ENCODE measurements at regions not wholly inside any gene's neighbourhood (a gene's known extent, or its start where the extent isn't known, plus 50 kb on each side); places are given as distances from the start of the nearest gene placed in this dataset.

GRCh38 chr9:13967011-13967410 is 346.9 kb downstream of the NFIB start:
- Histone ChIP-seq H3K36me3 (ENCODE audit: control insufficient read depth in 2 of 2, insufficient read depth in 2 of 2, low read length in 1 of 2) (no peaks in the 10 kb centered on the region), H3K4me1 (ENCODE audit: control insufficient read depth, insufficient read depth, low read length) (no peaks in the 10 kb centered on the region), H4K20me1 (ENCODE audit: control insufficient read depth, insufficient read depth) (no peaks in the 10 kb centered on the region), H3K27me3 (replicated peaks in 1 of 2; ENCODE audit: control insufficient read depth in 2 of 2, insufficient read depth in 2 of 2, low read length in 1 of 2) (no peaks in the 10 kb centered on the region), H3K79me2 (ENCODE audit: control insufficient read depth, insufficient read depth, low read length) (no peaks in the 10 kb centered on the region), H3K9ac (ENCODE audit: control insufficient read depth, insufficient read depth, low read length) (no peak overlapping the region), H3K4me2 (ENCODE audit: control insufficient read depth, insufficient read depth) (no peak overlapping the region), H3K27ac (ENCODE audit: control insufficient read depth, insufficient read depth) (no peak overlapping the region), H2AFZ (ENCODE audit: control insufficient read depth, low read depth, low read length) (no peak overlapping the region), H3K4me3 (no peak overlapping the region), H3K9me3 (replicated peaks; ENCODE audit: control insufficient read depth, insufficient read depth, low read length) (no peaks in the 10 kb centered on the region)
- FAIRE-seq (no peak), ATAC-seq (no peak), DNase-seq (ENCODE audit: low read depth, low spot score) (no peak)
- intact Hi-C loops (cut with micrococcal nuclease; ENCODE audit: unreplicated experiment) (no loop called here), in situ Hi-C loops (cut with MboI) (no loop called here)
- 0% methylated on average over 1 of the region's 1 CpG for WGBS (ENCODE audit: insufficient coverage, insufficient replicate concordance, low lambda C conversion rate, missing lambda C conversion rate)
- no TSS peak for BruUV-seq (replicated peaks)
- RAD21 ChIA-PET (ENCODE audit: unreplicated experiment), result no interaction called here
- SMC1A ChIA-PET (ENCODE audit: uncharacterized antibody, unreplicated experiment), result interaction anchor here (1.3 to 1.5 kb wide), 2 partner anchors 10 to 12 kb away, joined by 3 read pairs; no protein-coding TSS in a partner anchor
- POLR2A ChIA-PET, result no interaction called here
- CTCF ChIA-PET, result no interaction called here
- TF ChIP-seq, protein P1, sequence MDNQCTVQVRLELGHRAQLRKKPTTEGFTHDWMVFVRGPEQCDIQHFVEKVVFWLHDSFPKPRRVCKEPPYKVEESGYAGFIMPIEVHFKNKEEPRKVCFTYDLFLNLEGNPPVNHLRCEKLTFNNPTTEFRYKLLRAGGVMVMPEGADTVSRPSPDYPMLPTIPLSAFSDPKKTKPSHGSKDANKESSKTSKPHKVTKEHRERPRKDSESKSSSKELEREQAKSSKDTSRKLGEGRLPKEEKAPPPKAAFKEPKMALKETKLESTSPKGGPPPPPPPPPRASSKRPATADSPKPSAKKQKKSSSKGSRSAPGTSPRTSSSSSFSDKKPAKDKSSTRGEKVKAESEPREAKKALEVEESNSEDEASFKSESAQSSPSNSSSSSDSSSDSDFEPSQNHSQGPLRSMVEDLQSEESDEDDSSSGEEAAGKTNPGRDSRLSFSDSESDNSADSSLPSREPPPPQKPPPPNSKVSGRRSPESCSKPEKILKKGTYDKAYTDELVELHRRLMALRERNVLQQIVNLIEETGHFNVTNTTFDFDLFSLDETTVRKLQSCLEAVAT (IDR thresholded peaks at IDR 0.05), result no peak
- no peak for TF ChIP-seq GABPA (IDR thresholded peaks at IDR 0.05; ENCODE audit: low read depth)
- TF ChIP-seq, protein P2, sequence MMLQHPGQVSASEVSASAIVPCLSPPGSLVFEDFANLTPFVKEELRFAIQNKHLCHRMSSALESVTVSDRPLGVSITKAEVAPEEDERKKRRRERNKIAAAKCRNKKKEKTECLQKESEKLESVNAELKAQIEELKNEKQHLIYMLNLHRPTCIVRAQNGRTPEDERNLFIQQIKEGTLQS (IDR thresholded peaks at IDR 0.05; ENCODE audit: borderline replicate concordance, extremely low read depth, low read depth, low read length), result no peak
- no peak for TF ChIP-seq USF2 (IDR thresholded peaks at IDR 0.05; ENCODE audit: borderline replicate concordance, low read depth, low read length)
- no peak for TF ChIP-seq ZBED1 (IDR thresholded peaks at IDR 0.05; ENCODE audit: borderline replicate concordance)
- TF ChIP-seq, protein P3, sequence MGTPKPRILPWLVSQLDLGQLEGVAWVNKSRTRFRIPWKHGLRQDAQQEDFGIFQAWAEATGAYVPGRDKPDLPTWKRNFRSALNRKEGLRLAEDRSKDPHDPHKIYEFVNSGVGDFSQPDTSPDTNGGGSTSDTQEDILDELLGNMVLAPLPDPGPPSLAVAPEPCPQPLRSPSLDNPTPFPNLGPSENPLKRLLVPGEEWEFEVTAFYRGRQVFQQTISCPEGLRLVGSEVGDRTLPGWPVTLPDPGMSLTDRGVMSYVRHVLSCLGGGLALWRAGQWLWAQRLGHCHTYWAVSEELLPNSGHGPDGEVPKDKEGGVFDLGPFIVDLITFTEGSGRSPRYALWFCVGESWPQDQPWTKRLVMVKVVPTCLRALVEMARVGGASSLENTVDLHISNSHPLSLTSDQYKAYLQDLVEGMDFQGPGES (IDR thresholded peaks at IDR 0.05), result no peak
- no peak for TF ChIP-seq RBBP5 (conservative IDR thresholded peaks at IDR 0.05)
- TF ChIP-seq ETV6 (conservative IDR thresholded peaks at IDR 0.05 in 1 of 2, IDR thresholded peaks at IDR 0.05 in 1 of 2; ENCODE audit: borderline replicate concordance in 1 of 2, low read depth in 1 of 2), result no peak
- TF ChIP-seq SUPT20H (IDR thresholded peaks at IDR 0.05; ENCODE audit: borderline replicate concordance, control insufficient read depth, low read depth, low read length), result no peak
- no peak for TF ChIP-seq SMAD1 (IDR thresholded peaks at IDR 0.05; ENCODE audit: low read depth, partially characterized antibody)
- TF ChIP-seq ZNF274 (IDR thresholded peaks at IDR 0.05; ENCODE audit: insufficient read depth, insufficient read length), result no peak
- no peak for TF ChIP-seq ESRRA (IDR thresholded peaks at IDR 0.05; ENCODE audit: low read length)
- TF ChIP-seq IRF4 (IDR thresholded peaks at IDR 0.05; ENCODE audit: low read depth, low read length), result no peak
- no peak for TF ChIP-seq HSF1 (IDR thresholded peaks at IDR 0.05; ENCODE audit: low read depth, low read length)
- TF ChIP-seq ZBTB40 (IDR thresholded peaks at IDR 0.05; ENCODE audit: borderline replicate concordance), result no peak
- no peak for TF ChIP-seq SRF (IDR thresholded peaks at IDR 0.05; ENCODE audit: low read depth in 2 of 2, low read length in 2 of 2)
